22Rv1 (cell line): ENCODE measurements at regions not wholly inside any gene's neighbourhood (a gene's known extent, or its start where the extent isn't known, plus 50 kb on each side); places are given as distances from the start of the nearest gene placed in this dataset.

Experiments used
- H3K27ac ChIP-seq: fragments of 450-650 bp; 2 replicates; pipeline ENCODE4 v1.5.1; 2017
- CTCF ChIP-seq: fragments of 450-650 bp; IDR thresholded peaks from 2 replicates; pipeline ENCODE4 v1.5.1; 2017; ENCODE audit warnings: mild to moderate bottlenecking
- ZFX ChIP-seq: fragments of 450-650 bp; IDR thresholded peaks from 2 replicates; pipeline ENCODE4 v1.6.1; 2017; ENCODE audit warnings: antibody characterized with exemption, borderline replicate concordance

- no peak overlapping the region for H3K27ac ChIP-seq
Measured at GRCh38 chr1:235025422-235025984, 103.1 kb downstream of the TOMM20 start.

GRCh38 chr1:235024711-235025421 lies 103.8 kb downstream of the TOMM20 start:
- no peak overlapping the region for H3K27ac ChIP-seq
- no peak for TF ChIP-seq CTCF
- no peak for TF ChIP-seq ZFX

More at GRCh38 chr1:235025422-235025984, 103.1 kb downstream of the TOMM20 start:
- no peak for TF ChIP-seq ZFX
- TF ChIP-seq CTCF, result no peak

- no peak overlapping the region for H3K27ac ChIP-seq
- TF ChIP-seq CTCF (no peak), ZFX (no peak)
Measured at GRCh38 chr1:235023711-235024439, 104.8 kb downstream of the TOMM20 start.

- H3K27ac ChIP-seq, result no peak overlapping the region
- TF ChIP-seq CTCF, result no peak
- TF ChIP-seq ZFX, result no peak
Measured at GRCh38 chr1:235022981-235023710, 105.5 kb downstream of the TOMM20 start.

GRCh38 chr1:235022341-235022980 lies 106.2 kb downstream of the TOMM20 start:
- H3K27ac ChIP-seq, result no peak overlapping the region
- no peak for TF ChIP-seq CTCF
- TF ChIP-seq ZFX, result no peak

- no peak overlapping the region for H3K27ac ChIP-seq
- TF ChIP-seq ZFX (no peak), CTCF (no peak)
Measured at GRCh38 chr1:235021815-235022214, 106.8 kb downstream of the TOMM20 start.
